Gastroesophageal sphincter (tissue), 3 donors: ENCODE measurements at regions not wholly inside any gene's neighbourhood (a gene's known extent, or its start where the extent isn't known, plus 50 kb on each side); places are given as distances from the start of the nearest gene placed in this dataset.

Experiments
- CTCF ChIP-seq, 4 experiments: fragments of 200-600 bp in 2 of 4; fragments of 450-650 bp in 2 of 4; sonication (generic) in 1 of 4; IDR thresholded peaks; one replicate each; pipeline ENCODE4 v1.5.1; 2017 to 2019; ENCODE audit warnings: antibody characterized with exemption in 4 of 4, mild to moderate bottlenecking in 2 of 4, moderate library complexity in 2 of 4
- EP300 ChIP-seq: sonication (generic); formaldehyde crosslinking; IDR thresholded peaks from one replicate; pipeline ENCODE4 v1.6.1; 2017; ENCODE audit warnings: antibody characterized with exemption, mild to moderate bottlenecking
- POLR2A ChIP-seq, 2 donors: fragments of 450-650 bp; IDR thresholded peaks; one replicate each; pipeline ENCODE4 v1.6.1; 2017; ENCODE audit warnings: antibody characterized with exemption in 2 of 2, mild to moderate bottlenecking in 2 of 2, moderate library complexity in 1 of 2
- POLR2AphosphoS5 ChIP-seq: sonication (generic); formaldehyde crosslinking; IDR thresholded peaks from one replicate; pipeline ENCODE4 v1.6.1; 2017; ENCODE audit warnings: antibody characterized with exemption

DNA sequence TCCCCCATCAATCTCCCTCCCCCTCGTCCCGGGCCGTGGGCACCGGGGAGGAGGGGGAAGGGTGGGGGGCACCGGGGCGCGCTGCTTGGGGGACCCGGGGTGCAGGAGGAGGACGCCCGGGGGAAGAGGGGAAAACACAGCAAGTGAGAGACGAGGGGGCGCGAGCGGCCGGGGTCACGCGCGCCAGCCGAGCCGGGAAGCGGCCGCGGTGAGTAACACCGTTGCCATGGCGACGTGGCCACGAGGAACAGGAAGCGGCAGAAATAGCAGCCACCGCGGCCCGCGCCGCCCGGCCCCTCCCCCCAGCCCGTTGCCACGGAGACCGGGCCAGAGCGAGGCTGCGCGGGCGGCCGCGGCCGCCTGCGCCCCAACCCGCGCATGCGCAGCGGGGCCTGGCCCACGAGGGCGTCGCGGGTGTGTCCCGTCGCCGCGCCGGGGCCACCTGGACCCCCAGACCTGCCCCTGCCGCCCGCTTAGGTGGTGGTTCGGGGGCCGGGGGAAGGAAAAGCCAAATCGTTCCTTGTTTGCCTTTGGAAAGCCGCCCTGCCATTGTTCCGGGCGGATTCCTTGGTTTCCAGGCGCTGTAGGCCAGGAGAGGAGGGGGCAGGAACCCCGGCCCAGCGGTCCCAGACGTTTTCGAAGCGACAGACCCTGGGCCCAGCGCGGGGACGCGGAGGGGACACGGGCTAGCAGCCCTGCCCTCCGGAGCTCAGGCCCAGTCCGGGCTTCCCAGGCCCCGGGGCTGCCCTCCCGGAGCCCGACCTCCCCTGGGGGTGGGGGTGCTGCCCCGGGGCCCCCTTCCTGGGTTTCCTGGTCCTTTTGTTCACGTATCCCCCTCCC is 207.1 kb downstream of the C9orf50 start:
- TF ChIP-seq CTCF (IDR thresholded peaks at IDR 0.05) (peak in 2 of 4 experiments; percentile 4 to 30), POLR2AphosphoS5 (peak; percentile 84), POLR2A (IDR thresholded peaks at IDR 0.05) (peak; percentile 72 to 90), EP300 (no peak)
